Activated CD8-positive, alpha-beta memory T cell treated with anti-CD3 and anti-CD28 coated beads for 4 hours (primary cell): ENCODE measurements at regions not wholly inside any gene's neighbourhood (a gene's known extent, or its start where the extent isn't known, plus 50 kb on each side); places are given as distances from the start of the nearest gene placed in this dataset.
"Not testable (repeated sequence)": the region's sequence is repeated elsewhere in the genome, so short reads cannot be mapped to it uniquely, and the experiment has no call there.

Source experiments
- DNase-seq, 2 donors: peaks; one replicate each; pipeline ENCODE4 v3.0.0-alpha.2; 2020; ENCODE audit warnings: low read depth in 2 of 2

DNA sequence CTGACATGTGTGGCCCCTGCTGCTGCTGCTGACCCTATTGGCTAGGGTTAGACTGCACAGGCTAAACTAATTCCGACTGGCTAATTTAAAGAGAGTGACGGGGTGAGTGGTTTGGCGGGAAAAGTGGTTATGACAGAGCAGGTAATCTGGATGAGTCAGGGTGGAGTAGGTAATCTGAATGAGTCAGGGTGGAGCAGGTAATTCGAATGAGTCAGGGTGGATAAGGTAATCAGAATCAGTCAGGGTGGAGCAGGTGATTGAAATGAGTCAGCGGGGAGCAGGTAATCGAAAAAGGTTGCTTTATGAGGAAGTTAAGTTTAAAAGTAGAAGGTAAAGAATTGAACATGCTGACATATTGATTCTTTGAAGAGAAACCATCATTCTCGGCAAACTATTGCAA, 683.3 kb downstream of the REEP3 start:
- not testable (repeated sequence) for DNase-seq

DNA sequence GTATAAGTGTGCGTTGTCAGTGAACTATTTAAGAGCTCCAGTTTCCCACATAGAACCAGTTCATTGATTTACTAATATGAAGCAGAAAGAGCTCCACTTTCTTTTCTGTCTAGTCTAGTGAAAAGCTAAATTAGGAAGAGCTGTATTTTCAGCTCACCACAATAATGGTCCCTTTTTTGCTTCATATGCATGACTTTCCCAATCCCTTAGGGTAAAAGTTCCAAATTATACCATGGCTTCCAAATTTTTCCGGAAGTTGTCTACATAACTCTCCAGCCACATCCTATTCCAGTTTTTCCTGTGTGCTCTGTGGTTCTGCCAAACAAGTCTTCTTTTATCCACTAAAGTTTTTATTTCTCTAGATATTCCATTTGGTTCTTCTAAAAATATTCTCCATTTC, 685.2 kb downstream of the REEP3 start:
- no peak for DNase-seq

DNA sequence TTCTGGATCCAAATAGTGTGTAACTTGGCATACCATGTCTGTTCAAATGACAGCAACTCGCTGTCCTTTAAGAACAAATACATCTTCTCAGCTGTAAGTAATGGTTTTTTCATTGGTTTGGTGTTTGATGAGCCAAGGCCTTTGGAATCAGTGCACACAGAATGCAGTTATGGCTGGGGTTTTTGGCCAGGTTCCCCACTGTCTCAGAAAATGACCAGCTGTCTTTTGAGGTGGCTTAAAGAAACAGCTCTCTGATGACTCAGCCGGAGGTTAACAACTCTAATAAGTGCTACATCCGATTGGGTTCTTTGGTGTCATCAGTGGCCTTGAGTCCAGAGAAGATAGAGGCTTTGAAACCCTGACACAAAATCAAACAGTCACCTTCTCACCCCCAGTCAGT, 688.4 kb downstream of the REEP3 start:
- no peak for DNase-seq

DNA sequence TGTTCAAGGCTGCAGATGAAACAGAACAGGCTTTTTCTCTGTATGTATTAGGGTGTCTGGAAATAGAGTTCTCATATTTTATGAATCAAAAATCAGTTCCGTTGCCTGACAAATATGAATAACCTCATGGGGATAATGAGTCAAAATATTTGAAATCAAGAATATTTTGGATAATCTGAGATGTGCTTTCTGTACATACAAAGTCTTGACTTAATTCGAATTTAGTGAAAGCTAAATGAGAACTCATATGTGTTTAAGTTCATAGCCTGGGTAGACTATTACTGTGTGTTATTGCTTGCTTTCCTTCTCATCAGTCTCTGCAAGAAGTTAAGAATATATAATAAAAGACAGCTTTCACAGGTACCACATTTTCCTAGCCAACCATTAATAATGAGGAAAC, 689.0 kb downstream of the REEP3 start:
- no peak for DNase-seq

DNA sequence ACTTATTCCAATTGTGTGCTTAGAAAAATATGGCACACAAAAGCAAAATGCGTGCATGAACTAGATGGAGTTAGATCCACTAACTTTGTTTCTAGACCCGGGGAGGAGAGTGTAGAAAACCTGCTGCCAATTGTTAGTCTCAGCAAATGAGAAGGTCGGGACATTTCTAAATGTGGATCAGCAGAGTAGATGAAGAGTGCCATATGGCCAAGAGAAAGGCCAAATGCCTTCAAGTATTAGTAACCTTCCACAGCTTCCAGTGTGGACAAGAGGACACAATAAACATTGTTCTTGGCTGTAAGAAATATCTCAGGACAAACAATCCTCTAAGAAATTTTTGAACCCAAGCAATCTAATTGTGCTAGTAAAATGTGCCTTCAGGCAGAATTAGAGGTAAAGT, 690.3 kb downstream of the REEP3 start:
- no peak for DNase-seq

DNA sequence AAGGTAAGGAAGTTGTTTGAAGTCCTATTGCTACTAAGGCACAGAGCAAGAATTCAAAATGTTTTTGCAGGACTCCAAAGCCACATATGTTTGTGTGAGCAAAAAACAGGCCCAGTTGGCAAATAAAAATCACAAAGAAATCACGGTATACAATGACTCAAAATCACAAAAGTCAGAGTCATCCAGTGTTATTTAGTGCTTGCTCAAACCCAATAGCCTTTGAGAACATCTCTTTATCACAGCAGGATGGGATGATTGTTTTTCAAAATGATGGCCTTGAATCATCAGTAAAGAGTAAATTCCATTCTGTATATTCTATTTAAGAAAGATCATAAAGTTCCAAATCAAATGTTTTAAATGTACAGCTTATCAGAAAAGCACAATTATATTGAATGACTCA, 693.9 kb downstream of the REEP3 start:
- no peak for DNase-seq

DNA sequence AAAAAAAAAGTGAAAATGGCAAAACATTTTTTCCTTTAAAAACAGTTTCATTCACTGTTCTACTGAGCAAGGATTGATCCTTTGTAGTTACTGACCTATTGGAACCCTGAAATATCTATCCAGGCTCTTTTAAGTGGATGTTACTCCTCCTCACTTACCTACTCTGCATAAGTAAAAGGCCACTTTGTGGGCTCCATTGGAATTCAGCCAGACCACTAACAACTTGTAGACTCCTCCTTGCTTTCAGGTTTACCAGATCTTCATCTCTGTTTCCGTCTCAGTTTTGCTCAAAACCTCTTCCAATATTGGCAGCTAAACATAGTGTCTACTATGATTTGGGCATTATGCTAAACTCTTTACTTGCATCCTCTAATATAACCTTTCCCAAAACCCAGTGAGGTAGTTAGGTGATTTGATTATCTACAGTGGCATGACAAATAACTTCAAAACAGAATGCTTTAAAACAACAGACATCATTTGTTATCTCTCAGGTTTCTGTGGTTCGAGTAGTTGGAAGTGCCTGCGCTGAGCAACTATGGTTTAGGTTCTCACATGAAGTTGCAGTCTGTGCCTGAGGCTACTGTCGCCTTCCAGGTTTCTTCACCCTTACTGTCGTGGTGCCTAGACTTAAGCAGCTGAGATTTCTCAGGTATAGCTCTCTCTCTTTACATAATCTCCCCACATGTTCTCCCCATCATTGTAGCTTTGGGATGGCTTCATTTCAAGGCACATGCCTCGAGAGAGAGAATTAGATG, 698.2 kb downstream of the REEP3 start:
- no peak for DNase-seq

DNA sequence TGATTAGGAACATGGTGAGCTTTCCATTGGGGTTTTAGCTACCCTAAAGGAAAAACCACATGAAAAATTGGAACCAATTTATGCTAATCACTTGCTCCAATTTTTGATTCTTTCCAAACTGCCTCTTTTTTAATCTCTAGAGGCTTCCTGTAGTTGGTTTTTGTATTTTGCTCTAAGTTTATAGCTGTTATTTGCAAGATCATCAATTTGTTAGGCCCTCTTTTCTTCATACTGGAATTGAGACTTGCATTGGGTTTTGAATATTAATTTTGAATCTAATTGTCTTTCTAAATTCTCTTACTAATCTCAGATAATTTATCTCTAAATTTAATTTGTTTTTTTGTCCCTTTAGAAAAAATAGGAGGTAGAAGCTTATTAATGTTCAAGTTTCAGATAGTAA, 713.3 kb downstream of the REEP3 start:
- DNase-seq: no peak

DNA sequence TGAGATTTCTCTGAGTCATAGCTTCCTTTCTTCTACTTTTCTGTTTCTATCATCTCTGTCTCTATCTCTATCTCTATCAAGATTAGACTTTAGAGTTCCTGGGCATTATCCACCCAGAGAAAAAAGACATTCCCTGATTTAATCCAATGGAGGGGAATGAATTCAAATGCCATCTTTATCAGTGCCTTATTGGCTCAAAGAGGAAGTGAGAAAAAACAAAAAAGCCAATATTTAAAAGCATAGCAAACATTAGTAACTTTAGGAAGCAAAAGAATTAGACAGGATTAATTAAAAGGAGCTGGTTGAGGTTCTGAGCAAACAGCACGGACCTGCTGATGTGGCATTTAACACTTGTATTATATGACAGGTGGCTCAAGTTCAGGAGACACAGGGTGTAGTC, 736.5 kb downstream of the REEP3 start:
- no peak for DNase-seq

DNA sequence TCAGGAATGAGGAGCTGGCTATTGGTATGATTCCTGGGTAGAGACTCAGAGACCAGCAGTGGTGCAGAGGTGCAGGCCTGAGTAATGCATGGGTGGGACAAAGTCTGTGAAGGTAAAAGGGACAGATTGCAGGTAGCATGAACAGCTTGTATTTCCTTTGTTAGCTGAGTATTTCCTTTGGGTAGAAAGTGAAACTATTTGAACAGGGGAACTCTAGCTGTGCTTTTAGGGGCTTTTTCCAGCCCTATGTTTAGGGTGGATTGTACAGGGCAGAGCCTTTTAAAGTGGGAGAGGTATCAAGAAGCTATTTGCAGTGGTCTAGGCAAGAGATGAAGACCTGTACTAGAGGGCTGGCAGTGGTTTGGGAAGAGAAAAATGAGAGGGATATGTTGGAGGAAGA, 739.9 kb downstream of the REEP3 start:
- DNase-seq: no peak

DNA sequence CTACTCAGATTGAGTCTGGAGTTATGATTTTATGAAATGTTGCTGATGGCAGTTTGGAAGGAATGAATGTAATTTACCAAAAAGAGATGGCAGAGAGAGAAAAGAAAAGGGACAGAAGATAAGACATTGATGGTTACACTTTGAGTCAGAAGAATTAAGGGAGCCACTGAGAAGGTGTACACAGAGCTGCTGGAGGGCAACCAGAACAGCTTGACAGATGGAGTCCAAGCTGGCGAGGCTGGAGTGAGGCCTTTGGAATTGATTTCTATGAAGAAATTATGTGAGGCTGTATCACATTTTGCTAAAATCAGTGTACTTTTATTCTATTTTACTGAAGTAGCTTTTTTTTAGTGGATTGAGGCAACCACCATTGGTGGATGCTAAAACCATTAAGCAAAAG, 740.5 kb downstream of the REEP3 start:
- DNase-seq: no peak

DNA sequence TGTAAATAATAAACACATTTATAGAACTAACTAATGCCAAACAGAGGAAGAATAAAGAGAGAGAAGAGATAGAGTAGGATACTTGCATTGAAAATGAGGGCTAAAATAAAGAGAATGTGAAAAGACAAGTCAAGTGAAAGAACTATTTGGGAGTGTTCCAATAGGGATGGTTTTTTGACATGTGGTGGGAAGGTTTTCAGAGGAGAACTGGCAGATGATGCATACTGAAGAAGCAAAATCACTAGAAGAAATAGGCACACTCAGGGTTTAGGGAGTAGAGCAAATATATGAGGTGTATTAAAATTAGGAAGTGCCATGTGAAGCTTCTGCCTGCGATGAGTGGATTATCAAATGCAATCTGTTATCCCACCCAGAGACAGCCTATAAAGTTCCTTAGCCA, 744.8 kb downstream of the REEP3 start:
- no peak for DNase-seq

DNA sequence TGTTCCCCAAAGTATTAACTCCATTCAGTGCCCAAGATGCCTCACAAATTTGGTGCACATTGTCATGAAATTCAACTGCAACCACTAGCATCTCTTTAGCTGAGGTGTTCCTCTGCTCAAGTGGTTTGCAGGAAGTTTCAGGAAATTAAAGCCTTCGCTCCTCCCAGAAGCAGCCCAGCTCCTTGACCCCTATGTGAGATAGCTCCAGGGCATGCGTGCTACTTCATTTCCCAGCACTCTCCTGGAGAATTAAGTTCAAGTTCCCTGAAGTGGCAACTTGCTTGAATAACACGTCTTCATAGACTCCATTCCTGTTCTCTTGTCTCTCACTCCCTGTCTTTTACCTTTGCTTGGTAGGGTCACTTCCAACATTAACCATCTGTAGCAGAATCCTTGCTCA, 750.3 kb downstream of the REEP3 start:
- no peak for DNase-seq

DNA sequence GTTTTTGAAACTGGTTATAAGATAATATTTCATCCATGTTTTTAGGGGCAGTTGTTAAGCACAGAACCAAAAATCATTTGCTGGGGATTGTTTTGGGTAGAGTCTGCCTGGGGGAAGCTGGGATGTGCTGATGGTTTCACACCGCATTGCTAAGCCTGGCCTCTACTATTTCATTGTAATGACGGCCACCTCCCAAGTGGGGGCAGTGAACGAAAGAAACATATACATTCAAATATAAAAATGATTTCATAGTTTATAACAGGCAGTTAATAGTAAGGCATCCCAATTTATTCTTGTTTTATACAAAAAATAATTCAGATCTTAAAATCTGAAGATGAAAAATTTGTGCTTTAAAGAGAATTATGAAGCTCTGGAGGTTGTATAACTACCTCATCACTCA, 750.8 kb downstream of the REEP3 start:
- DNase-seq: no peak

DNA sequence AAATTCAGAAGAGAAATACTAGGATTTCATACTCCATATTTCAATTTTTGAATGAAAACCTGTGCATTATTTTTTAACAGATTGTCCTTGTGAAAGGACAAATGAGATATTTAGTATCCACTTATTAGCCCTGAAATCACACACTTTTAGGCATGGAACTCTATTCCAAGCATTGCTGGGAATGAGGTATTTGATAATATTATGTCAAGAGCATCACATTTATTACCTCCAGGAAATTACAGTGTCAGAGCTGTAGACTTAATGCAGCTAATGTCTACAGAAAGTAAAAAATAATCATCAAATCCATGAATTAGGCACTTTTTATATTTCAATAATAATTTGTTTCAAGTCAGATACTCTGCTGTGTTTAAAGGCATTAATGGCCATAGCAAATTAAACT, 753.8 kb downstream of the REEP3 start:
- no peak for DNase-seq

DNA sequence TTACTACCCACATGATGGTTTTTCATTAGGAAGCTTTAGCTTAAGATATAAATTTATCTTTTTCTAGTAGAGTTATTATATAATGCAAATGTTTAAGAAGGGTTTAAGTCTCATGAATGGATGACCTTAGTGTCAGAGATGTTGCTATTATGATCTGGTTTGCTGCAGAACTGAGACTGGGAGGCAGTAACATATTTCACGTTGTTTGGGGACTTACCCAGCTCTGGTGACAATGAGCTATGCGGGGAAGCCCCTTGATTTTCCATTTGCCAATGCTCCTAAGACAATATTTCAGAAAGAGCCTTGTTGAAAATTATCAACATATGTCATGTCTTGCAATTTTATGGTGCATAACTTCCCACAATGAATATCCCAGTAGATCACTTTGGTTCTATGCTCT, 754.6 kb downstream of the REEP3 start:
- DNase-seq: no peak

DNA sequence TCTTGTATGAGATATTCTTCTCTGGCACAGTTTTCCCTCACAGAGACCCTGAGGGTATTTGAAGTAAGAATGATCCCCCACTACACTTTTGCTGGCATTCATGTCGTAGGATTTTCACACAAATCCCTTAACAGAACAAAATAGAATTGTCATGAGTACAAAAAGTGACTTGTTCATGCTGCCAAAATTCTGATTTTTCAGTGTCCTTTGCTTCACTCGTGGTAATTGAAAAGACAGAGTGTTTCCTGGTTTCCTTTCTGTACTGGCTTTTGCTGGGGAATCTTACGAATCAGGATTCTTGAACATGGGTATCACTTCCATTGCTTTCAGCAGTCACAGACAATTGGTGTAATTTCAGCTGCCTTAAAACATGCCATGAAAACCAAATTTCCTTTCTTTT, 756.3 kb downstream of the REEP3 start:
- no peak for DNase-seq

DNA sequence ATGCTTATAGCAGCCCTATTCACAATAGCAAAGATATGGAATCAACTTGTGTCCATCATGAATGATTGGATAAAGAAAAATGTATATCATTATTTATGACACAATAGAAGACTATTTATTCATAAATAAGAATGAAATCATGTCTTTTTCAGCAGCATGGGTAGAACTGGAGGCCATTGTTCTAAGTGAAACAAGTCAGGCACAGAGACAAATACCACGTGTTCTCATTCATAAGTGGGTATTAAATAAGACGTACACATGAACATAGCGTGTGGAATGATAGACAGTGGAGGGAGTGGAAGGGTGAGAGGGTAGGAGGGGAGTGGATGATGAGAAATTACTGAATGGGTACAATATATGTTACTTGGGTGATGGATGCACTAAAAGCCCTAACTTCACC, 762.4 kb downstream of the REEP3 start:
- no peak for DNase-seq

DNA sequence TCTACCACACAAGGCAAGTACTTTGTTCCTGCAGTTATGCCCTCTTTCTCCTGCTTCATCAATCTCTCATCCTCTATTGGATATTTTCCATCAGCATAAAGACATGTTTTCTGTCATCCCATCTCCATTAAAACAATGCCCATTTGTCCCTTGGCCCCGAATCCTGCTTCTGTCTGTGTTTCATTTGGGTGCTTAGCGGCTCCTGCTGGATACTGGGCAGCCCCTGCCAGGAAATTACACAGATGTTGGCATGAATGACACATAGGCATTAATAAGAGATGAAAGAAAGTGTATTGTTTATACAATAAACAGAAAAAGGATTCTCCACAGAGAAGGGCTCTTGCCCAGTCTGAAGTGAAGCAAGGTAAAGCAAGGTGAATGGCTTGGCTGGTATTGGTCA, 765.3 kb downstream of the REEP3 start:
- DNase-seq: no peak

DNA sequence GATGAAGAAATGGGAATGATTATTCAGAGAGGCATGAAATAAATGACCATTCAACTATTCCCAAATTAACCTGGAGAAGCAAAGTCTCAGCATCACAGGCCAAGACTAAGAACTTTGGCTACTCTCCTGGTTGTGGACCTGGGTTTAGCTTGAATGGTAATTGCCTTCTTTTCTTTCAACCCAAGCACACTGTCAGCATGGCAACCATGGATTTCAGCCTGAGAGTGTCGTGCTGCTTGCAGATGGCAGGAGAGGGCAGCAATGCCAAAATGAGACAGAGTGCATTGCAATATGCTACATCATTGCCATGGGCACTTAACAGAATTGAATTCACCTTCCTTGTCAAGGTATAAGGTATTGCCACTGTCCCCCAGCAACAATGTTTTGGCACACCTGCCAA, 767.2 kb downstream of the REEP3 start:
- DNase-seq: no peak

DNA sequence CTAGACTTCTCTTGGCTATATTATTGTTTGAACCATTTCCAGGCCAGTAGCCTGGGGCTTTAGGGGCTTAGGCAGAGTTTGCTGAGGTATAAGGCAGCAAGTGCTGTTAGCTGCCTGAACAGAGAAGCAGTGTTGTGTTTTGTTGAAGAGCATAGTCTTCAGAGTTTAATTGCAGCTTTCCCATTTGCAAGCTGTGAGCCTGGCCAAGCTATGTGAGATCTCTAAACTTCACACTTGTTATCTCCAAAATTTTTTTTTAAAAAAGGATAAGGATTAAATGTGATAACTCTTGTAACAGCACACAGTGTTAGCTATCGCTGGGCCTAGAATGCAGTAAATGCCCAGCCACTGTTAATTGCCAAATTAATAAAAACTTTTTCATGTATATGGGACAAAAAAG, 782.4 kb downstream of the REEP3 start:
- DNase-seq: no peak

DNA sequence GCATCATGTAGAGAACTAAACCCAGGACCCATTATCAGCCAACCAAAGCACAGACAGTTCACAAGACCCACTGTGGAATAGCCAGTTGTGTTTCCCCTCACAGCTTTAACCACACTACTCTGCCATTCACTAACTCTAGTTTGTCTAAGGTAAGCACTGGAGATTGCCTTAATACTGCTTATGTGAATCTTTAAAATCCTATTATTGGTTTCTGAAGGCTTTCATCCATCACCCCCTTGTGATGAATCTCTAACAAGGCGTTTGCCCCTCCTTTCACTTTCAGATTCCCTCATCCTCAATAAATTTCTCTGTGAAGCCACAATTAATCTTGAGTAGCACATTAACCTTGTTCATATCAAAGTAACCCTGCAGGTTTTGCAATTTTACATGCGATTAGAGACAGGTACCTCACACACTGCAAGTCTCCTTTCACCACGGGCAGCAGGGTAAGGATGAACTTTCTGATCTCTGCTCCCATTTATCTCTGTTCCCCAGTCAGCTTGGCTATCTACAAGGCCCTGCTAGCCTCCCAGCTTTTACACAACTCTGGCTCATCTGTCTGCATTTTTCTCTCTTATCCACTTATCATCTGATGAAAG, 785.6 kb downstream of the REEP3 start:
- DNase-seq: no peak

DNA sequence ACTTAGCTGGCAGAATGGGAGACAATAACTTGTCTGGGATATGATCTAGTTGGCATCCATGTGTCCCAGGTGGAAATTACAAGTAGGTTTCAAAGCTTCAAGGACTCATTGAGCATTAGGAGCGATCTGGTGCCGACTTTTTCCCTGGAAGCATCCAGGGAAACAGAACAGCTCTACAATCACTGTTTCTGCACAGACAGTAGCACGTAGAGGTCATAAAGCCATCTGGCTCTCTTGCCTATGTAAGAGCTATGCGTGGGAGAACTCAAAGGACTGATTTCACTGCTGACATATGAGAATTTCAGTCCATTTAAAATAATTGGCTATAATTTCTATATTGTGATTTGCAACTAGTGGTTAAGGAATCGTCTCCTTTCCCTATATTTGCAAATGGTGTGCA, 791.7 kb downstream of the REEP3 start:
- DNase-seq: no peak

DNA sequence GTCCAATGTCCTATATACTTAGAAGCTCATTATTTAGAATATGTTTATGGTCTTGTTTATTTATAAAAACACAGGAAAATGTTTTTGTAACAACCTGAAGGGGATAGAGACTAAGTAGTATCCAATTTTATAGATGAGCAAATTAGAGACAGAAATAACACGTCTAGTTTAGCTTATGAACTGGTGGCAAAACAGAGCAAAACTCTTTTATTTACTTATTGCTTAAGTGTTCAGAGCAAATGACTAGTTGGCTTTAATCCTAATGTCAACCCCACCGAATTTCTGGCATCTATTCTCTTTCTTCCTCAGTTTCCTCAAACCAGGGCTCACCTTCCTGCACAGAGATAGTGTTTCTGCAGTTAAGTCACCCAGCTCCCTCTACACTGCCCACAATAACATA, 792.8 kb downstream of the REEP3 start:
- no peak for DNase-seq
